SK-N-SH (cell line): ENCODE measurements at regions not wholly inside any gene's neighbourhood (a gene's known extent, or its start where the extent isn't known, plus 50 kb on each side); places are given as distances from the start of the nearest gene placed in this dataset.

Experiments used
- CTCF ChIA-PET: fragments of 300-600, 350-600 bp; formaldehyde crosslinking; extraction: SDS; loops from one replicate; lab custom pipeline; 2021; lab: Yijun Ruan, JAX
- POLR2A ChIA-PET: fragments of 350-600 bp; sonication (Branson Sonifier 250); formaldehyde crosslinking; extraction: SDS; loops from one replicate; lab custom pipeline; 2020; ENCODE audit warnings: antibody characterized with exemption, inconsistent platforms; lab: Yijun Ruan, JAX
- DNase-seq: peaks from one replicate; pipeline ENCODE4 v3.0.0; 2012
- H2AFZ ChIP-seq: fragments of 200-600 bp; sonication (generic); 2 replicates; pipeline ENCODE4 v1.8.1; 2016; ENCODE audit warnings: antibody characterized with exemption, mild to moderate bottlenecking, low read depth
- H3F3A ChIP-seq: fragments of 200-600 bp; sonication (generic); replicated peaks from 2 replicates; pipeline ENCODE3; 2016; ENCODE audit warnings: antibody characterized with exemption, mild to moderate bottlenecking; ENCODE audit not compliant: insufficient read depth
- H3K27ac ChIP-seq, 2 experiments: fragments of 200-500 bp in 1 of 2; fragments of 200-600 bp in 1 of 2; sonication (Bioruptor generic) in 1 of 2; sonication (generic), shearing (Covaris generic) in 1 of 2; 2 replicates each; pipeline versions ENCODE4 v1.5.1 to v1.6.1; 2014 to 2016; ENCODE audit warnings: low read depth in 2 of 2, inconsistent platforms in 1 of 2, low read length in 1 of 2, mild to moderate bottlenecking in 1 of 2, mixed read lengths in 1 of 2
- H3K27me3 ChIP-seq: fragments of 200-600 bp; sonication (generic), shearing (Covaris generic); 2 replicates; pipeline ENCODE4 v1.6.1; 2016; ENCODE audit warnings: mixed run types; ENCODE audit not compliant: insufficient read depth
- H3K36me3 ChIP-seq, 2 experiments: fragments of 200-500 bp in 1 of 2; fragments of 200-600 bp in 1 of 2; sonication (Bioruptor generic) in 1 of 2; sonication (generic) in 1 of 2; replicated peaks in 1 of 2; 2 replicates each; pipeline versions ENCODE3 to v1.5.1; 2014 to 2016; ENCODE audit warnings: low read length in 1 of 2, mild to moderate bottlenecking in 1 of 2; ENCODE audit not compliant: insufficient read depth in 2 of 2, control insufficient read depth in 1 of 2
- H3K4me1 ChIP-seq, 2 experiments: fragments of 200-500 bp in 1 of 2; fragments of 200-600 bp in 1 of 2; sonication (Bioruptor generic) in 1 of 2; sonication (generic), shearing (Covaris generic) in 1 of 2; 2 replicates each; pipeline versions ENCODE4 v1.5.1 to v1.6.1; 2014 to 2016; ENCODE audit warnings: low read depth in 1 of 2, low read length in 1 of 2, mixed run types in 1 of 2; ENCODE audit not compliant: insufficient read depth in 2 of 2, control insufficient read depth in 1 of 2
- H3K4me2 ChIP-seq: fragments of 200-600 bp; sonication (generic), shearing (Covaris generic); 2 replicates; pipeline ENCODE4 v1.6.1; 2017; ENCODE audit warnings: mixed run types
- H3K4me3 ChIP-seq, 2 experiments: fragments of 200-500 bp in 1 of 2; fragments of 200-600 bp in 1 of 2; sonication (Bioruptor generic) in 1 of 2; sonication (generic), shearing (Covaris generic) in 1 of 2; 2 replicates each; pipeline versions ENCODE4 v1.5.1 to v1.8.1; 2014 to 2016; ENCODE audit warnings: low read depth in 2 of 2, inconsistent platforms in 1 of 2, low read length in 1 of 2, mild to moderate bottlenecking in 1 of 2, mixed read lengths in 1 of 2, moderate library complexity in 1 of 2
- H3K79me2 ChIP-seq: fragments of 200-600 bp; sonication (generic); 2 replicates; pipeline ENCODE4 v1.8.1; 2017; ENCODE audit warnings: mild to moderate bottlenecking; ENCODE audit not compliant: insufficient read depth
- H3K9ac ChIP-seq: fragments of 200-600 bp; sonication (generic); 2 replicates; pipeline ENCODE4 v1.6.1; 2017; ENCODE audit warnings: mixed run types
- H3K9me2 ChIP-seq: fragments of 200-600 bp; sonication (generic); 2 replicates; pipeline ENCODE4 v1.6.1; 2017; ENCODE audit warnings: mixed run types
- H3K9me3 ChIP-seq: fragments of 200-600 bp; sonication (generic); 2 replicates; pipeline ENCODE4 v1.6.1; 2017; ENCODE audit warnings: mixed run types, mild to moderate bottlenecking, moderate library complexity
- H4K20me1 ChIP-seq: fragments of 200-600 bp; sonication (generic); 2 replicates; pipeline ENCODE4 v1.6.1; 2017; ENCODE audit warnings: mild to moderate bottlenecking, mixed run types; ENCODE audit not compliant: insufficient read depth
- CHD2 ChIP-seq: fragments of 150-350 bp; IDR thresholded peaks from 2 replicates; pipeline ENCODE4 v1.6.1; 2018; ENCODE audit warnings: low read length; ENCODE audit not compliant: partially characterized antibody
- CTCF ChIP-seq: fragments of 200-600 bp; sonication (generic); IDR thresholded peaks from 2 replicates; pipeline ENCODE4 v1.6.1; 2017; ENCODE audit warnings: antibody characterized with exemption, mild to moderate bottlenecking, moderate library complexity
- FOSL2 ChIP-seq: IDR thresholded peaks from 2 replicates; pipeline ENCODE4 v1.4.0; 2012; ENCODE audit warnings: low read depth, mild to moderate bottlenecking, moderate library complexity, borderline replicate concordance
- FOXJ3 ChIP-seq: sonication (generic); formaldehyde crosslinking; IDR thresholded peaks from 2 replicates; pipeline ENCODE4 v1.5.1; 2020; ENCODE audit warnings: mild to moderate bottlenecking, missing genetic modification reagents
- MAX ChIP-seq: IDR thresholded peaks from 2 replicates; pipeline ENCODE4 v1.4.0; 2012; ENCODE audit warnings: low read depth
- PBX3 ChIP-seq: IDR thresholded peaks from 2 replicates; pipeline ENCODE4; 2012
- POLR2AphosphoS5 ChIP-seq: IDR thresholded peaks from 2 replicates; pipeline ENCODE4 v1.6.1; 2012; ENCODE audit warnings: low read depth, low read length
- RAD21 ChIP-seq: IDR thresholded peaks from 2 replicates; pipeline ENCODE4 v1.6.1; 2012; ENCODE audit warnings: mild to moderate bottlenecking, low read length
- REST ChIP-seq: IDR thresholded peaks from 2 replicates; pipeline ENCODE4 v1.6.1; 2012; ENCODE audit warnings: mild to moderate bottlenecking, low read depth, low read length, moderate library complexity
- SMC3 ChIP-seq: IDR thresholded peaks from 2 replicates; pipeline ENCODE4 v1.6.1; 2012; ENCODE audit warnings: low read depth, low read length, improper control_type of control experiment
- TCF12 ChIP-seq: IDR thresholded peaks from 2 replicates; pipeline ENCODE4 v1.4.0; 2012
- USF2 ChIP-seq: fragments of 150-350 bp; IDR thresholded peaks from 2 replicates; pipeline ENCODE4 v1.6.1; 2017; ENCODE audit warnings: antibody characterized with exemption, low read length, low read depth, borderline replicate concordance
- YY1 ChIP-seq: IDR thresholded peaks from 2 replicates; pipeline ENCODE4 v1.4.0; 2012; ENCODE audit warnings: low read depth, mild to moderate bottlenecking
- ZBTB33 ChIP-seq: IDR thresholded peaks from 2 replicates; pipeline ENCODE4 v1.4.0; 2012; ENCODE audit warnings: low read depth, borderline replicate concordance
- WGBS: methylation state at CpG from one replicate; pipeline ENCODE4 v1.1.6; 2017; ENCODE audit warnings: low lambda C conversion rate; 5-methylcytosine and 5-hydroxymethylcytosine counted together

- no peak for TF ChIP-seq REST
- no peak for TF ChIP-seq YY1
- TF ChIP-seq ZBTB33, result no peak
- no peak for TF ChIP-seq TCF12
These were observed 1158.4 kb upstream of the SEMA6A start (continued) for GRCh38 chr5:117733051-117733450.

GRCh38 chr5:117732264-117732663 is 1157.6 kb upstream of the SEMA6A start:
- no peak overlapping the region for H3K9ac ChIP-seq
- no peak for DNase-seq
- no peak overlapping the region for H3K27ac ChIP-seq
- H3K27me3 ChIP-seq, result no peaks in the 10 kb centered on the region
- no peak overlapping the region for H3K4me2 ChIP-seq
- H2AFZ ChIP-seq, result no peak overlapping the region
- H3K9me2 ChIP-seq, result no peaks in the 10 kb centered on the region
- TF ChIP-seq MAX, result no peak
- TF ChIP-seq FOXJ3 (CRISPR knock-in tag), result no peak
- no peak for TF ChIP-seq POLR2AphosphoS5
- TF ChIP-seq REST, result no peak
- no peak for TF ChIP-seq TCF12
- no peak for TF ChIP-seq CHD2
- no peak for TF ChIP-seq RAD21
- no peak for TF ChIP-seq PBX3
- no peak for TF ChIP-seq FOSL2
- TF ChIP-seq CTCF, result no peak
- no peak for TF ChIP-seq USF2
- no peak for TF ChIP-seq SMC3
- ChIA-PET POLR2A (no interaction called here), CTCF (no interaction called here)
- H3K9me3 ChIP-seq, result no peaks in the 10 kb centered on the region
- WGBS, result 27% methylated on average over 3 of the region's 3 CpGs
- no peaks in the 10 kb centered on the region for H3K79me2 ChIP-seq
- no peak overlapping the region for H3K4me3 ChIP-seq
- H4K20me1 ChIP-seq, result no peaks in the 10 kb centered on the region
- no peaks in the 10 kb centered on the region for H3K4me1 ChIP-seq
- no peaks in the 10 kb centered on the region for H3K36me3 ChIP-seq
- H3F3A ChIP-seq, result no peaks in the 10 kb centered on the region
